PFSK-1 (cell line): ENCODE measurements at regions not wholly inside any gene's neighbourhood (a gene's known extent, or its start where the extent isn't known, plus 50 kb on each side); places are given as distances from the start of the nearest gene placed in this dataset.

ENCODE experiments used
- FOXP2 ChIP-seq: optimal IDR thresholded peaks from 2 replicates; pipeline ENCODE3; 2011; ENCODE audit warnings: borderline replicate concordance, control low read depth, inconsistent platforms; ENCODE audit not compliant: insufficient read depth; ENCODE audit errors: extremely low read length, extremely low read depth
- POLR2AphosphoS5 ChIP-seq: IDR thresholded peaks from 2 replicates; pipeline ENCODE4 v1.6.1; 2012; ENCODE audit warnings: low read depth, mild to moderate bottlenecking, control low read depth, low read length, moderate library complexity

GRCh38 chr19:28868836-28869235 is 344.1 kb downstream of the UQCRFS1 start:
- TF ChIP-seq POLR2AphosphoS5 (no peak), FOXP2 (no peak)
